ENCODE measurements at regions not wholly inside any gene's neighbourhood (a gene's known extent, or its start where the extent isn't known, plus 50 kb on each side); places are given as distances from the start of the nearest gene placed in this dataset.

DNA sequence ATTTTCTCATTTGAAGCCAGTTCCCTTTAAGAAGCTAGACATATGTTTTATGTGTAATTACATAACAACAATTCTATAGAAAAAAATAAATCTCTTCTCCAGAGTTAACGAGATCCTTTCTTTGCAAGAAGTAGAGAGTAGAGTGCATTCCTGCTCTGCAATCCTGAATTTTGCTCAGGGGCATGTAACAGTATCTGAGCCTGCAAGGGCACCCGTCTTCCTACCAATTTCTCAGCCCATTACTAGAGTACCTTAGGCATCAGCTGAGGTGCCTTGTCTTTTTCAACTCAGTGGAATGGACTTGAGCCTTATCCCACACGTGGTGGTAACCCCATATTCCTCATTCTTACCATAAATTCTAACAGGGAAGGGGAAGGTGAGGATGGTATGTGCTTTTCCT is 205.9 kb downstream of the IKZF2 start:
- H3K36me3 ChIP-seq: no peaks in the 10 kb centered on the region
- H3K9me3 ChIP-seq: no peaks in the 10 kb centered on the region
- H3K27me3 ChIP-seq: no peaks in the 10 kb centered on the region
- no peak overlapping the region for H3K4me3 ChIP-seq
- no peak for DNase-seq

DNA sequence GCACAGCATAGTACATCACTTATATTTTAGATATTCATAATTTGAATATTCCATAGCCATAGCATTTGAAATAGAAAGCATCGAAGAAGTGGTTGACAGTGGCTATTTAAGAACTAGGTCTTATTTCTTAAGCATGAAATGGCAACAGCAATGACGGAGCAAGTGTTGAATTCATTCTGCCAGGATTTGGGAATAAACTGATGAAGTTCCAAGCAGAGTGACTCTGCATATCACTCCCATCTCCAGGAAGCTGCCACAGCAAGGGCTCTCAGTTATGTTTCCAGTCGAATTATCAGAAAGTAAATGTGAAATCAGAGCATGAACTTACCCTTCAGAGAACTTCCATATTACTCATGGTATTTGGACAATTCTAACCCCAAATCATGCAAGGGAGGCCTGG is 208.1 kb downstream of the IKZF2 start:
- H3K36me3 ChIP-seq: no peaks in the 10 kb centered on the region
- DNase-seq: no peak
- H3K27me3 ChIP-seq: no peaks in the 10 kb centered on the region
- no peaks in the 10 kb centered on the region for H3K9me3 ChIP-seq
- no peak overlapping the region for H3K4me3 ChIP-seq

DNA sequence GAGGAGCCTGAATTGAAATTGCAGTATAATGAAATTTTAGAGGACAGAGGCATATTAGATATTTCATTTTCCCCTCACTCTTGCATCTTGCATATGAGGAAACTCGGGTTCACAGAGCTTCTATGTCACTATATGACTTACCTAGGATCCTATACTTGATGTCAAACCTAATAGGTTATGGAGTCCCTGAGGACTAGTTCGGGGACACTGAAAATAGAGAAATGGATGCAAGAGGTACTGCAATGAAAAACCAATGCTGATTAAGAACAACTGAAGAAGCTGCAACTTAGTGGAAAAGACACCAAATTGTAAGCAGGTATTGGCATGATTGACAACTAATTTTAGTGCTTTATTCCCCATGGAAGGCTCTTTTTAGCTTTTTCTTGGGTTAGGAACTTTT is 210.1 kb downstream of the IKZF2 start:
- Histone ChIP-seq H3K27me3 (no peaks in the 10 kb centered on the region), H3K4me3 (no peak overlapping the region)

DNA sequence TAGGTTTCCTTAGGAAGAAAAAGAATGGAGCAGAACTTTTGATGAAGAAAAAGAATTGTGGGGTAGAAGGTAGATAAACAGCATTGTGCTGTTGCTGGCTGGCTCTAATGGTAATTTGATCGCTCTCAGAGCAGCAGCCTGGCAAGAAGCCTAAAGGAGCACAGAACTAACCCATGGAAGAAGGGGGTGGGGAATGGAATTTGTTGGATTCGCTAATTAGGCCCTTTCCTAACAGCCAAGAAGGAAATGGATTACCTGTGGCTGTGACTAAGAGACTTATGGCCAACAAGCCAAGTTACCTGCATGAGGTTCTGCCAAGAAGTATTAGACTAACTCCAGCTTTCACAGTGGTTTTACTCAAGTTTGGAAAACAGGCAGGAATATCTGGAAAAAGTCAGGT is 210.6 kb downstream of the IKZF2 start:
- no peaks in the 10 kb centered on the region for H3K36me3 ChIP-seq
- H3K27me3 ChIP-seq: no peaks in the 10 kb centered on the region
- no peak overlapping the region for H3K4me3 ChIP-seq
- no peak for DNase-seq
- H3K9me3 ChIP-seq: no peaks in the 10 kb centered on the region

More for the DNA sequence above, 210.1 kb downstream of the IKZF2 start:
- Histone ChIP-seq H3K9me3 (no peaks in the 10 kb centered on the region), H3K36me3 (no peaks in the 10 kb centered on the region)
- DNase-seq: no peak

DNA sequence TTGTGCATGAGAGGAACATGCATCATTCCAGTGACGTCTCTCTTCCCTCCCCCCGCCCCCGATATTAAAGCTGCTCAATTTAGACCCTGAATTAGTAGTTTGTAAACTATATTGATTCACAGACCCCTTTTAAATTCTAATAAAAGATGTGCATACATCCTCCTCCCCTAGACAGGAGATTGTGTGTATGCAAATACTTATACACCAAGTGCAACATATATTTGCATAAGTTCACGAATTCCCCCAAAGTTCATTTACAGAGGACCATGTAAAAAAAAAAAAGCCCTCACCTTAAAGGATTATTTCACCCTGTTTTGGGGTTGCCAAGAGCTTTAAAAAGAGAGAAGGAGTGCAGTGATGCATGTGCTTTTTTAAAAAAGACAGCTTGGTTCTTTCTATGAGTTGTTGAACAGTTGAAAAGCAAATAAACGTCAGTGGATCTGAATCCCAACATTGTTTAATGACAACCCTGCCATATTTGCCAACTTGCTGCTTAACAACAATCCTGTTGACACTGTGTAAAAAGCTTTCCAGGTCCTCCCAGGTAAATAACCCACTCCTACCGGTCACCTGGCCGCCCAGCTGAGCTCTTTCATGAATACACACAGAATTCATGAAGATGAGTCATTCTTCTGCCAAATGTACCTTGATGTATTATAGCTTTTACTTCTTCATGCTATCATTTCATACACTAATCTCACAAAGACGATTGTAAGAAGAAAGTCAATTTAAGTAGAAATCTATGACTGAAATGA is 211.5 kb downstream of the IKZF2 start:
- H3K27me3 ChIP-seq: no peaks in the 10 kb centered on the region
- no peak for DNase-seq
- no peak overlapping the region for H3K4me3 ChIP-seq
- no peaks in the 10 kb centered on the region for H3K36me3 ChIP-seq
- no peaks in the 10 kb centered on the region for H3K9me3 ChIP-seq

DNA sequence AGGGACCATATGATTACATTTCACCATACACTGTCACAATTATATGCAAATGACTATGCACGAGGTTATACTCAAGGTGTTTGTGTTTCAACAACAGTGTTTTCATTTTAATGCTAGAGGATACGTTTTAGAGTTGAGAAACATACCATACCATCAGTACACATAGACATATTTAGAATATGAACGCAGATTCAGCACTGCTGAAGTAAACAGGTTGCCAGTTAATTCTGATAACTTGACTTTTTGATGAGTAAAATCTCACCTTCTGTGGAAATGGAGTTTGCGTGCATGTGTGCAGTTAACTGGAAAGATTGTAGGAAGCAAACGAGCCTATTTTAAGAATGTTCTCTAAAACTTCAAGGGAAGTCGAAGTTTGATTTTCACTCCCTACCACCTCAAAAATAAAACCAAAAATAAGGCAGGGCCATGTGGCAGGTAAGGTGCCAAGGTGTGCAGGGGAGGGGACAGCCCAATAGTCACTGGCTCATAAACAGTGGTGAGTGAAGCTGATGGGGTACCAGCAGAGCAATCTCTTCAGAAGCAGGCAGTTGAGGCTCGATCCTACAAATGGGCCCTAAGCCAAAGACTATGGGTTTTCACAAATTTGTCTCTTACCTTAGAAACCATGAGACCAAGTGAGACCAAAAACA is 213.1 kb downstream of the IKZF2 start:
- Histone ChIP-seq H3K27me3 (no peaks in the 10 kb centered on the region), H3K4me3 (no peak overlapping the region), H3K36me3 (no peaks in the 10 kb centered on the region), H3K9me3 (no peaks in the 10 kb centered on the region)
- no peak for DNase-seq

DNA sequence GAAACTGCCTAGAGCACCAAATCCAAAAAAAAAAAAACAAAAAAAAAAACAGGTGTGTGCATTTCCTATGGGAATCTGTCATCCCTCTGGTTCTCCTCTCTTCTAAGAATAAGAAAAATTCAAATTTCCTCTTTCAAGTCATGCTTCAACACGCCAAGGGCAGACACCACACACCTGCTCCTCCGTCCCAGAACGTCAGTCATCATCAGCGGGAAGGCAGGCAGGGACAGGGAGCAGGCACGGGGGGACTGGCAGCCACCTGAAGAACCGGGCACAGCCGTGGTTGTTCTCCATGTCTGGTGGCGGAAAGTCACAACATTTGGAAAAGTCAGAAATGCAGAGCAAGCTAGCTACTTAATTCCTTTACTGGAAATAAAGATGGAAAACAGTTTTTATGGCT is 214.8 kb downstream of the IKZF2 start:
- Histone ChIP-seq H3K9me3 (no peaks in the 10 kb centered on the region), H3K4me3 (no peak overlapping the region), H3K36me3 (no peaks in the 10 kb centered on the region), H3K27me3 (no peaks in the 10 kb centered on the region)
- DNase-seq: no peak

DNA sequence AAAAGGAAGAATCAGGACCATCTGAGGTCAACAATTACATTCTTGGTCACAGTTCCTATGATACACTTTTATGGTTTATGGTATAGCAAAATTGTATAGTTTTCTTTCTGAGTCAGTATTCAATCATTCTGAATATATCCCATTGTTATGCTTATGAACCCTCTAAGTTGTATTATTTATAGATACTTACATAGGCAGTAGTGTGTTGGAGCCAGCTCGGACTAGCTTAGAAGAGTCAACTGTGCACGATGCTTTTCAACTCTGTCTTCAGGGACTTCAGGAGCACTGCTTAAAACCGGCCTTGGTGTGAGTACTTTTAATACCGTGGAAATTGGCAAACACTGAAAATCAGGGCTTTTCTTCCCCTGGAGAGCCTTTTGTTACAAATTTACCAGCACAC is 215.7 kb downstream of the IKZF2 start:
- Histone ChIP-seq H3K9me3 (no peaks in the 10 kb centered on the region), H3K27me3 (no peaks in the 10 kb centered on the region), H3K36me3 (no peaks in the 10 kb centered on the region), H3K4me3 (no peak overlapping the region)
- peak; percentile 38 for DNase-seq

DNA sequence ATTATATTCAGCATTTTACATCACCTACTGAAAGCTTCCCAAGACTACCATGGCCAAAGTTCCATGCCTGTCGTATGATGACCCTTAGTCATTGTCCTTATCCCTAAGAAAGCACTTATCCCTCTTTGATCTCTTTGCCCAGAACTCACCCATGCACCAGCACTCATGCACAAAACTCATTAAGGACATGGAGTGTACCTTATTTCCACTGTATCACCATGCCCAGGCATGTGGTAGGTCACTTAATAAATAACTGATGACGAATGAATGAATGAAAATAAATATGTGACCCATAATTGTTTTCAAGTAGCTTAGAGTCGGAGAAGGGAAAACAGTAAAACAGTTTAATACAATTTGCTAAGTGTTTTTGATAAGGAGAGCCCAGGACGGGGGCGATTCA is 220.1 kb downstream of the IKZF2 start:
- no peaks in the 10 kb centered on the region for H3K9me3 ChIP-seq
- H3K36me3 ChIP-seq: no peaks in the 10 kb centered on the region
- H3K4me3 ChIP-seq: no peak overlapping the region
- DNase-seq: no peak
- no peaks in the 10 kb centered on the region for H3K27me3 ChIP-seq

DNA sequence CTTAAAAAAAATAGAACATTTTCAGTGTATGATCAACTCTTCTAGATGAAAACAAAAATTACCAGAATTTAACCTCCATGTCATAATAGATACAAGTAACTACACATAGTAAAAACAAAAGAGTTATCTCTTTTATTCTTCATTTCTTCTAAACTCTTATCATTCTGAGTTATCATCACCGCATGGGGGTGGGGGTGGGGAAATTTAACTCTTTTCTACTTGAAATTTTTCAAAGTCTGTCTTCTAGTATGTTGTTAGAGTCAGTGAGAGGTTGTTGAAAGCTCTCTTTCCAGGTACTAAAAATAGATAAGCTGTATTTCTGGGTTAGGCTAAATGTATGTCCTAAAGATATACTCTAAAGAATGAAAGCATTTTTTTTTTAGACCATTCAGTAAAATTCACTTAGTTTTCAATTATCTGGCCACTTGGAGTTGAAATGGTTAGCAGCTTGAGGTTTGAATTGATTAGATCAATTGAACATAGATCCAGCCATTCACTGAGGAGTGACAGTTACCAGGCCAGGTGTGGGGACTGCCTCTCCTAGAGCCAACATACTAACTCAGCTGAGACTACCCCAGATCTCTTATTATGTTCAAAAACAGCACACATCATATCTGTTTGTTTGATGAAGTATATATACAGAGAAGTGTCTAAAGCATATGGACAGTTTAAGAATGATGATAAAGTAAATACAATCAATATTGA is 220.7 kb downstream of the IKZF2 start:
- Histone ChIP-seq H3K36me3 (no peaks in the 10 kb centered on the region), H3K9me3 (no peaks in the 10 kb centered on the region), H3K4me3 (no peak overlapping the region), H3K27me3 (no peaks in the 10 kb centered on the region)
- no peak for DNase-seq

DNA sequence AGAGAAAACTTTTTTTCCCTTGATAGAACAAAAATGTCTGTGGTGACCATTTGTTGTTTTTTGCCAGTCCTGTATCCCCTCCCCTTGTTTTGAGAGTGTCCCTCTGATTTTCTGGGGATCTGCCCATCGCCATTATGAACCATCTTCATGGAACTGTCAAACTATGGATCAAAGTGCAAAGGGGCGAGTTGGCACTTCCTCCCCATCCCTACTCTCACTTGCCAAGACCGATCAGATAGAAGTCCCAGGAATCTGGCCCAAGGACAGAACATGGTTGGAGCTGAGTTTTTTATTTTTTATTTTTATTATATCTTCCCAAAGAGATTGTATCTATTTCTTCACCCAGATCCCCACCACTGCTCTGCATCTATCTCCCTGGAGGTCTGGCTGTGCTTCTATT is 221.4 kb downstream of the IKZF2 start:
- no peak for DNase-seq
- Histone ChIP-seq H3K4me3 (no peak overlapping the region), H3K27me3 (no peaks in the 10 kb centered on the region), H3K36me3 (no peaks in the 10 kb centered on the region), H3K9me3 (no peaks in the 10 kb centered on the region)

DNA sequence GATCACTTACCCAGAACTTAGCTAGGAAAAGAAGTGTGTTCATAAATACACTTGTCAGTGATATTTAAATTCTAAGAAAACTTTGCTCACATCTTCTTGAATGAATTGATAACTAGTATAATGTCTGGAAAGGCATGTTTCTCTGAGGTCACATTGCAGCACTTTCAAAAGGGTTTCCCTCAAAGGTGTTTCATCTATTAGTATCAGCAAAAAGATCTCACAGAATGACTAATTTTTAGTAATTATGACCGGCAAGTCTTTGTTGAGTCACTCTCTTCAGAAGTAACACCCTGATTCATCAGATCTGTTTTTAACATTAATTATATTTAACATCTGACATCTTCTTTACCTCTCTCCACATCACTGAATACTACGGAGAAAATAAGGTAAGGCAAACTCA is 222.3 kb downstream of the IKZF2 start:
- no peaks in the 10 kb centered on the region for H3K27me3 ChIP-seq
- H3K9me3 ChIP-seq: no peaks in the 10 kb centered on the region
- DNase-seq: no peak
- no peak overlapping the region for H3K4me3 ChIP-seq
- no peaks in the 10 kb centered on the region for H3K36me3 ChIP-seq

DNA sequence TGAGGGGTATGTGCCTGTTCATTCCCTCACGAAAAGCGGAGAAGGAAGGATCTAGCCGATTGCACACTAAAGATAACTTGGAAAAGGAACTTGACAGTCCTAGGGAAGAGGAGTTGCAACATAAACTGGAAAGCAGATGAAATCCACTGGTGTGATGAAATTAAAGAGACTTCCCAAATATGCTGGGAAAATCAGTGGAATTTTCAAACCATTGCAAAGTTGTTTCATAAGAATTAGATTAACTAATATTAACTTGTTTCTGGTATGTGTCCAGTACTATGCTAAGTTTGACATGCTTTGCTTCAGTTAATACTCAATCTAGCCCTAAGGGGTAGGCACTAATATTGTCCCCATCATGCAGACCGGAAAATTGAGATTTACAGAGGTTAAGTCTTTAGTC is 222.7 kb downstream of the IKZF2 start:
- Histone ChIP-seq H3K36me3 (no peaks in the 10 kb centered on the region), H3K9me3 (no peaks in the 10 kb centered on the region), H3K27me3 (no peaks in the 10 kb centered on the region), H3K4me3 (no peak overlapping the region)
- DNase-seq: no peak

DNA sequence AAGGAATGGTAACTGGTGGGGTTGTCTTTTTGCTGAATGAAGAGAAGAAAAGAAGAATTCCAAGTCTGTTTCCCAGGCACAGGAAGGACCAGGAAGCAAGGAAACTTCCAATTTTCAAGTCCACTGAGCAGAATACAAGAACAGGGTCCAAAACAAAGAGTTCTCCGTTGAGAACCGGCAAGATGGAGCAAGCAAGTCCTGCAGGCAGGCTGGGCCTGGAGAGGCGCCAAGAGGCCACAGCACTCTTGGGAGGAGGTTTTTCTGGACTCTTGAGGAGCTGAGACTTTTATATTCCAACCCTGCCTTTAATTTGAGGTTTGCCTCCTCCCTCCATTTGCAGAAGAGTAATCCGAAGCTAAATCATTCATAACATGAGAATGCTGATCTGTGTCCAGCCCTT is 224.5 kb downstream of the IKZF2 start:
- Histone ChIP-seq H3K9me3 (no peaks in the 10 kb centered on the region), H3K36me3 (no peaks in the 10 kb centered on the region), H3K4me3 (no peak overlapping the region), H3K27me3 (no peaks in the 10 kb centered on the region)
- no peak for DNase-seq

DNA sequence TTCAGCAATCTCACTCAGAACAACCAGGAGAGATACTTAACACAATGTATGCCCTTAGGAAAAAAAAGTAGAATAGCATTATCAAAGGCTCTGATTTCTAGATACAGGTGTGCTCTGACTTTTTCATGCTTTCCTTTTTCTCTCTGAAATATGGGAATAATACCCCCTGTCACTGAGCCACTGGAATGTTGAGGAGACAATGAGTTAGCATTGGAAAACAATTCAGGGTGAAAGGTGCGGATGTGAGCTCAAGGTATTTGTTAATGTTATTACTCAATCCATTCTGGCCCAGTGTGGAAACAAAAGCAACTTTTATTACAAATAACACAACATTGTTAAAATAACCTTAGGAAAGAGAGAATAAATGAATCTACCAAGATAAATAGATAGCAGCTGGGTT is 228.0 kb downstream of the IKZF2 start:
- no peaks in the 10 kb centered on the region for H3K36me3 ChIP-seq
- DNase-seq: no peak
- no peaks in the 10 kb centered on the region for H3K27me3 ChIP-seq
- no peak overlapping the region for H3K4me3 ChIP-seq
- no peaks in the 10 kb centered on the region for H3K9me3 ChIP-seq

DNA sequence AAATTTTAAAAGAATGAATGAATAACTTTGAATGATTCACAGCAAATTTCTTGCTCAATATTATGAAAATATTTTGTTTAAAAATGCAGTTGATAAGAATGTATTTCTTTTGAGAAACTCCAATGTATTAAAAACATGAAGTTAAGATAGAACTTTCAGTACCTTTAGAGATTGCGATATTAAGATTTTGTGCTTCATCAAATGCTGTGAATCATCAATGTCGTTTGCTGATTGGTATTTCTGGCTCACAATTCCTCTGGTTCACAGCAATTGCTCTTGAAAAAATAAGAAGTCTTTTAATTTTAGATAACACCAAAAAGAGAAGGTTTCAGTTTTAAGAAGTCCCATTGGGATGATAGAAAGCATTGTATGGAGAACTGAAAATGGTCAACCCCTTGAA is 228.7 kb downstream of the IKZF2 start:
- Histone ChIP-seq H3K9me3 (no peaks in the 10 kb centered on the region), H3K27me3 (no peaks in the 10 kb centered on the region), H3K36me3 (no peaks in the 10 kb centered on the region), H3K4me3 (no peak overlapping the region)
- DNase-seq: no peak

DNA sequence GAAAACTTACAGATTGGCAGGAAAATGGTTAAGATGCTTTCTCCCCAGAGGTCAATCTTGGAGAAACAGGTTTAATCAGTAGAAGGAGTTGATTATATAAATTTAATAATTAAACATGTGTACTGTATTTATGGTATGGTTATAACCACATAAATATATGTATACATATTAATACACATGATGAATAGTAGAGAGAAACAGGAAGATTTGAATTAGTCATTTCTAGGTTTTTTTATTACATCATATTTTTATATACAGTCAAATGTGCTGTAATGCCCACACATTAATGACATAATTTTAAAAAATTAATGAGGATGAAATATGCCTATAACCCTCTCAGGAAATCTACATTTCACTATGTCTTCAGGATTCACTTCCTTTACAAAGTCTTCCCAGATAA is 229.7 kb downstream of the IKZF2 start:
- H3K36me3 ChIP-seq: no peaks in the 10 kb centered on the region
- DNase-seq: no peak
- no peak overlapping the region for H3K4me3 ChIP-seq
- H3K9me3 ChIP-seq: no peaks in the 10 kb centered on the region
- H3K27me3 ChIP-seq: no peaks in the 10 kb centered on the region

DNA sequence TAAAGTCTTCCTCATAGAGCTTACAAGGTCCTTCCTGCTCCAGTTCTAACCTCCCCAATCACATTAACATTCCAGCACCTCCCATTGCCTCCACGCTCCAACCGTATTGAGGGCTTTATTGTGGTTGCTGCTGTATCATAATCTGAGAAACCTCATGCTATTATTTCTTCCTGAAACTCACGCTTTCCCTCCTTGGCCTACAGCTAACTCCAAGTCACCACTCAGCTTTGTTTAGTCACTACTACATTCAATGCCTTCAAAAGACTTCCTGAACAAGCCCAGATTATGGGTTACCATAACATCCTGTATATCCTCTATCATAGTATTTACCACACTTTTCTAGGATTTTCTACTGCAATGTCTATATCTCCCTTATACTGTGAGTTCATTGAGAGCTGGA is 230.4 kb downstream of the IKZF2 start:
- Histone ChIP-seq H3K4me3 (no peak overlapping the region), H3K27me3 (no peaks in the 10 kb centered on the region), H3K9me3 (no peaks in the 10 kb centered on the region), H3K36me3 (no peaks in the 10 kb centered on the region)
- DNase-seq: no peak

Data from MG63 (cell line).